NCI-H2029 (cell line): ENCODE measurements at regions not wholly inside any gene's neighbourhood (a gene's known extent, or its start where the extent isn't known, plus 50 kb on each side); places are given as distances from the start of the nearest gene placed in this dataset.
"Not testable (repeated sequence)": the region's sequence is repeated elsewhere in the genome, so short reads cannot be mapped to it uniquely, and the experiment has no call there.

ENCODE experiments used
- DNase-seq: peaks from one replicate; lab custom pipeline; 2025; lab: John Stamatoyannopoulos, UW

- not testable (repeated sequence) for DNase-seq
Measured at GRCh38 chr7:3162798-3163197, 119.1 kb upstream of the CARD11 start.

GRCh38 chr7:3164380-3164792, 120.7 kb upstream of the CARD11 start:
- DNase-seq = no peak

- no peak for DNase-seq
Measured at GRCh38 chr7:3165681-3166580, 122.3 kb upstream of the CARD11 start.

- DNase-seq = no peak
Measured at GRCh38 chr7:3167551-3167950, 123.9 kb upstream of the CARD11 start.

GRCh38 chr7:3168370-3168769, 124.7 kb upstream of the CARD11 start:
- DNase-seq = no peak

- DNase-seq = no peak
Measured at GRCh38 chr7:3168869-3169268, 125.2 kb upstream of the CARD11 start.

- no peak for DNase-seq
Measured at GRCh38 chr7:3172768-3173280, 128.2 kb upstream of the SDK1 start.

GRCh38 chr7:3174515-3175284, 126.4 kb upstream of the SDK1 start:
- DNase-seq = no peak

- DNase-seq = no peak
Measured at GRCh38 chr7:3175285-3175902, 125.7 kb upstream of the SDK1 start.

GRCh38 chr7:3176112-3177000, 124.7 kb upstream of the SDK1 start:
- no peak for DNase-seq

GRCh38 chr7:3177271-3177670, 123.8 kb upstream of the SDK1 start:
- DNase-seq = no peak

GRCh38 chr7:3179456-3179855, 121.6 kb upstream of the SDK1 start:
- DNase-seq = no peak

GRCh38 chr7:3180604-3181003, 120.4 kb upstream of the SDK1 start:
- no peak for DNase-seq

- not testable (repeated sequence) for DNase-seq
Measured at GRCh38 chr7:3182055-3182454, 119.0 kb upstream of the SDK1 start.

- no peak for DNase-seq
Measured at GRCh38 chr7:3187444-3188040, 113.5 kb upstream of the SDK1 start.

GRCh38 chr7:3188946-3189345, 112.1 kb upstream of the SDK1 start:
- DNase-seq = no peak

- no peak for DNase-seq
Measured at GRCh38 chr7:3191548-3191947, 109.5 kb upstream of the SDK1 start.

GRCh38 chr7:3192669-3193068, 108.4 kb upstream of the SDK1 start:
- no peak for DNase-seq

GRCh38 chr7:3193379-3194120, 107.5 kb upstream of the SDK1 start:
- DNase-seq = no peak

- no peak for DNase-seq
Measured at GRCh38 chr7:3194501-3195141, 106.4 kb upstream of the SDK1 start.
